NT2/D1 (cell line): ENCODE measurements at regions not wholly inside any gene's neighbourhood (a gene's known extent, or its start where the extent isn't known, plus 50 kb on each side); places are given as distances from the start of the nearest gene placed in this dataset.

Source experiments
- SUZ12 ChIP-seq: IDR thresholded peaks from 2 replicates; pipeline ENCODE4 v1.6.1; 2011; ENCODE audit not compliant: insufficient read length, insufficient read depth; ENCODE audit errors: extremely low read depth
- YY1 ChIP-seq: IDR thresholded peaks from 2 replicates; pipeline ENCODE4 v1.6.1; 2011; ENCODE audit not compliant: insufficient read length, insufficient read depth
- ZNF274 ChIP-seq: IDR thresholded peaks from 2 replicates; pipeline ENCODE4 v1.6.1; 2011; ENCODE audit warnings: mild to moderate bottlenecking, low read depth, low read length

- no peak for TF ChIP-seq SUZ12
- TF ChIP-seq ZNF274 = no peak
- TF ChIP-seq YY1 = no peak
These were observed 731.5 kb upstream of the CDH9 start for GRCh38 chr5:27769748-27770402.
